CD8-positive, alpha-beta memory T cell (primary cell): ENCODE measurements at regions not wholly inside any gene's neighbourhood (a gene's known extent, or its start where the extent isn't known, plus 50 kb on each side); places are given as distances from the start of the nearest gene placed in this dataset.

Source experiments
- CTCF ChIA-PET: fragments of 350-600 bp; sonication (Branson Sonifier 250); formaldehyde crosslinking; loops from one replicate; lab custom pipeline; 2021; ENCODE audit warnings: antibody characterized with exemption; lab: Charles Lee
- POLR2A ChIA-PET: fragments of 350-600 bp; sonication (Branson Sonifier 250); formaldehyde crosslinking; loops from one replicate; lab custom pipeline; 2021; ENCODE audit warnings: antibody characterized with exemption; lab: Charles Lee
- DNase-seq, 5 donors: peaks; one replicate each; pipeline versions ENCODE4 v3.0.0 to v3.0.0-alpha.2; 2020 to 2022; ENCODE audit warnings: mixed read lengths in 1 of 5
- H3K27ac ChIP-seq: one replicate; pipeline ENCODE4 v1.7.0; 2013; ENCODE audit warnings: low read depth, mild to moderate bottlenecking, low read length, moderate library complexity
- H3K27me3 ChIP-seq: 2 replicates; pipeline ENCODE4 v1.7.0; 2013; ENCODE audit warnings: low read length, mild to moderate bottlenecking; ENCODE audit not compliant: insufficient read depth, poor library complexity, severe bottlenecking
- H3K36me3 ChIP-seq: 2 replicates; pipeline ENCODE4 v1.7.0; 2013; ENCODE audit warnings: mild to moderate bottlenecking, low read length, moderate library complexity; ENCODE audit not compliant: insufficient read depth
- H3K4me1 ChIP-seq: 2 replicates; pipeline ENCODE4 v1.7.0; 2013; ENCODE audit warnings: mild to moderate bottlenecking, low read length, moderate library complexity; ENCODE audit not compliant: insufficient read depth
- H3K4me3 ChIP-seq: 2 replicates; pipeline ENCODE4 v1.7.0; 2013; ENCODE audit warnings: mild to moderate bottlenecking, low read length
- H3K9me3 ChIP-seq: 2 replicates; pipeline ENCODE4 v1.7.0; 2013; ENCODE audit warnings: mild to moderate bottlenecking, low read length
- H3K27ac Mint-ChIP-seq, 8 donors: one replicate each; pipeline ENCODE4 v1.8.0; 2020 to 2021; ENCODE audit warnings: mixed read lengths in 8 of 8, mild to moderate bottlenecking in 6 of 8, inconsistent platforms in 3 of 8, moderate library complexity in 3 of 8
- H3K27me3 Mint-ChIP-seq, 2 donors: one replicate each; pipeline ENCODE4 v1.8.0; 2020 to 2021; ENCODE audit warnings: mixed read lengths in 2 of 2, mild to moderate bottlenecking in 1 of 2, moderate library complexity in 1 of 2
- H3K36me3 Mint-ChIP-seq, 3 donors: one replicate each; pipeline ENCODE4 v1.8.0; 2020 to 2021; ENCODE audit warnings: mixed read lengths in 3 of 3, inconsistent platforms in 1 of 3, mild to moderate bottlenecking in 1 of 3
- H3K4me1 Mint-ChIP-seq, 3 donors: one replicate each; pipeline ENCODE4 v1.8.0; 2020 to 2021; ENCODE audit warnings: mixed read lengths in 3 of 3, inconsistent platforms in 1 of 3, mild to moderate bottlenecking in 1 of 3
- H3K4me3 Mint-ChIP-seq, 7 donors: one replicate each; pipeline ENCODE4 v1.8.0; 2020 to 2021; ENCODE audit warnings: mixed read lengths in 7 of 7, mild to moderate bottlenecking in 6 of 7, moderate library complexity in 4 of 7, inconsistent platforms in 2 of 7
- H3K9me3 Mint-ChIP-seq, 5 donors: one replicate each; pipeline ENCODE4 v1.8.0; 2020 to 2022; ENCODE audit warnings: mixed read lengths in 5 of 5, mild to moderate bottlenecking in 3 of 5, moderate library complexity in 2 of 5, inconsistent platforms in 1 of 5

DNA sequence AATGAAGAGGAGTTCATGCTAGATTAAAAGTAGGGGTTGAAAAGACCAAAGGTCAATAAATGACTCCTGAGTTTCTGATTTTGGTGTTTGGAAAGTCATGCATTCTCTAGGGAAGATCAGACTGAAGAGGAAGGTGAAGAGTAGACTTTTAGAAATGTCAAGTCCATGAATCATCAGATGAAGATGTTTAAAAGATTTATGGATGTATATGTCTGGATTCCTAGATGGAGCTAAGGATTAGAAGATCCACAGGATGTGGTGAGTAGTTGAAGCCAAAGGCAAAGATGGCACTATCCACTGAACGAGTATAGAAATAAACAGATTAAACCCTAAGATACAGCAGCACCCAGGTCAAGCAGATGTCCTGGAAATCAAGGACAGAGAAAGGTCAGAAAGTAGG lies 298.5 kb downstream of the GPAM start:
- no peak for DNase-seq
- Mint-ChIP-seq H3K9me3 (peaks cover 2 to 12% (median 8%) of the 10 kb centered on the region in 5 donors), H3K36me3 (no peaks in the 10 kb centered on the region), H3K4me3 (no peak overlapping the region), H3K27me3 (no peaks in the 10 kb centered on the region), H3K4me1 (no peaks in the 10 kb centered on the region), H3K27ac (no peak overlapping the region)
- H3K27ac ChIP-seq: no peak overlapping the region
- H3K27me3 ChIP-seq: no peaks in the 10 kb centered on the region
- H3K4me3 ChIP-seq: no peak overlapping the region
- CTCF ChIA-PET: no interaction called here
- no peaks in the 10 kb centered on the region for H3K9me3 ChIP-seq
- H3K36me3 ChIP-seq: no peaks in the 10 kb centered on the region
- POLR2A ChIA-PET: no interaction called here
- no peaks in the 10 kb centered on the region for H3K4me1 ChIP-seq

DNA sequence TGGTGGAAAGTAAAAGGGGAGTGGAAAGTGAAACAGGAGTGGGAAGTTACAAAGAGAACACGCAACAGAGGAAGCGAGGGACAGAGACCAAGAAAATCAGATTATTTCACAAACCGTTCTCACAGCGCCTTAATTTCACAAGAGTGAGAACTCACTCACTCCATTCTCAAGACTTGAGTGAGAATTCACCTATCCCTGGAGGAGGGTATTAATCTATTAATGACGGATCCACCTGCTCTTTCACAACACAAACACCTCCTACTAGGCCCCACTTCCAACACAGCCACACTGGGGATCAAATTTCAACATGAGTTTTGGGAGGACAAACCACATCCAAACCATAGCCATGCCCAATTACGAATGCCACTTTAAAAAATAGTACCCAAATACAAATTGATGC lies 297.6 kb downstream of the GPAM start:
- ChIA-PET POLR2A (no interaction called here), CTCF (no interaction called here)
- H3K36me3 ChIP-seq: no peaks in the 10 kb centered on the region
- no peaks in the 10 kb centered on the region for H3K27me3 ChIP-seq
- no peaks in the 10 kb centered on the region for H3K9me3 ChIP-seq
- Mint-ChIP-seq H3K27ac (no peak overlapping the region), H3K4me1 (no peaks in the 10 kb centered on the region), H3K4me3 (no peak overlapping the region), H3K36me3 (no peaks in the 10 kb centered on the region), H3K27me3 (no peaks in the 10 kb centered on the region), H3K9me3 (peaks cover 2 to 12% (median 8%) of the 10 kb centered on the region in 5 donors)
- no peak for DNase-seq
- H3K4me1 ChIP-seq: no peaks in the 10 kb centered on the region
- H3K27ac ChIP-seq: no peak overlapping the region
- no peak overlapping the region for H3K4me3 ChIP-seq

DNA sequence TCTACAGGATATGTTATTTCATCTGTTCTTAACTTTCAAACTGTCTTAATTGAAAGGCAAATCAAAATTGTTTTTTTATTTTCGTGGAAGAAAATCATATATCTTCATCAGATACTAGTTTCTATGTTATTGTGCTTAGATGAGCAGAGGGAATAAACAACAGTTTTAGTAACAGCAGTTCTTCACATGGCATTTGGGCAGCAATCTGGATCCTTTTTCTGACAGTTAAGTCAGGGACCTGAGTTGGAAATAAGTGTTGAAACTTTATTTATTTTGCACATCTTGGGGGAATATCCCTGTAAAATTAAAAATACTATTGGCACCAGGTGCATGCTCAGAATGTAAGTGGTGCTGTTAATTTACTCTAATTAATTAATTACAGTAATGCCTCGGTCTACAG lies 296.3 kb downstream of the GPAM start:
- DNase-seq: no peak
- ChIA-PET POLR2A (no interaction called here), CTCF (no interaction called here)
- H3K36me3 Mint-ChIP-seq: no peaks in the 10 kb centered on the region
- H3K4me3 ChIP-seq: no peak overlapping the region
- no peaks in the 10 kb centered on the region for H3K4me1 ChIP-seq
- H3K4me1 Mint-ChIP-seq: no peaks in the 10 kb centered on the region
- no peak overlapping the region for H3K27ac Mint-ChIP-seq
- no peaks in the 10 kb centered on the region for H3K27me3 ChIP-seq
- no peaks in the 10 kb centered on the region for H3K36me3 ChIP-seq
- peaks cover 2 to 12% (median 8%) of the 10 kb centered on the region in 5 donors for H3K9me3 Mint-ChIP-seq
- H3K27me3 Mint-ChIP-seq: no peaks in the 10 kb centered on the region
- H3K27ac ChIP-seq: no peak overlapping the region
- no peaks in the 10 kb centered on the region for H3K9me3 ChIP-seq
- no peak overlapping the region for H3K4me3 Mint-ChIP-seq

DNA sequence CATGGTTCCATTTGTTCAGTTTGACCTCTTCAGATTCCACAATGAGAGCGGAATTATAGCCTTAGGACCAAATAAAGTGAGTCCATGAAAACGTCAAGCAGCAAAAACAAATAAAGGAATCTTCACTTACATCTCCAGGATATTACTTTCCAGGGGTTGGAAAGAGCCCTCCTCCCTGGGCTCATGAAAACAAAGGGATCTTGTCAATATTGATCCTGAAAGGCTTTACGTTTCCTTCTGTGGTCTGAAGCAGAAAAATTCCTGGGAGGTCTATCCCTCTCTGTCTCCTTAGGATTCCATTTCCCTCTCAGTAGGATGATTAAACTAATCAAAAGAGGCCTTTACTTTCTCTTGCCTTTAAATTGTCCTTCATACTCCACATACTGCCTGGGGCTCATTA lies 293.5 kb downstream of the GPAM start:
- no peaks in the 10 kb centered on the region for H3K4me1 ChIP-seq
- CTCF ChIA-PET: no interaction called here
- DNase-seq: no peak
- H3K9me3 ChIP-seq: no peaks in the 10 kb centered on the region
- POLR2A ChIA-PET: no interaction called here
- Mint-ChIP-seq H3K36me3 (no peaks in the 10 kb centered on the region), H3K4me3 (no peak overlapping the region), H3K27me3 (no peaks in the 10 kb centered on the region), H3K27ac (no peak overlapping the region), H3K4me1 (no peaks in the 10 kb centered on the region), H3K9me3 (peaks cover 2 to 9% (median 4%) of the 10 kb centered on the region in 5 donors)
- H3K27me3 ChIP-seq: no peaks in the 10 kb centered on the region
- H3K36me3 ChIP-seq: no peaks in the 10 kb centered on the region
- no peak overlapping the region for H3K4me3 ChIP-seq
- no peak overlapping the region for H3K27ac ChIP-seq

DNA sequence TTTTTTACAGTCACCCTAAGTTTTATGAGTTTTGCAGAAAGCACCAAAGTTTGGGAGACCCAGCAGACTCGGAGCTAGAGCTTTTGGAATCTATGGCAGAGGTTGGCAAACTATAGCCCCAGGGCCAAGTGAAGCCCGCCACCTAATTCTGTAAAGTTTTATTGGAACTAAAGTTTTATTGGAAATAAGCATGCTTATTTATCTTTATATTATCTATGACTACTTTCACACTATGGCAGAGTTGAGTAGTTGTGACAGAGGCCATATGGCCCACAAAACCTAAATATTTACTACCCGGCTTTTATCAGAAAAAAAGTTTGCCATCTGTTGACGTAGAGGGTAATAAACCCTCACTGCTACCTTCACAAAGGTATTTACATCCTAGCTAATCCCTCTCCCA lies 267.6 kb downstream of the GPAM start:
- DNase-seq: no peak
- CTCF ChIA-PET: no interaction called here
- Histone ChIP-seq H3K27ac (no peak overlapping the region), H3K27me3 (no peaks in the 10 kb centered on the region), H3K36me3 (no peaks in the 10 kb centered on the region), H3K4me1 (no peaks in the 10 kb centered on the region), H3K4me3 (no peak overlapping the region), H3K9me3 (no peaks in the 10 kb centered on the region)
- peaks cover 0 to 1% of the 10 kb centered on the region in 2 donors for H3K27me3 Mint-ChIP-seq
- H3K4me3 Mint-ChIP-seq: no peak overlapping the region
- no peaks in the 10 kb centered on the region for H3K36me3 Mint-ChIP-seq
- peaks cover 0 to 4% (median 0%) of the 10 kb centered on the region in 5 donors for H3K9me3 Mint-ChIP-seq
- no peak overlapping the region for H3K27ac Mint-ChIP-seq
- POLR2A ChIA-PET: no interaction called here
- no peaks in the 10 kb centered on the region for H3K4me1 Mint-ChIP-seq

DNA sequence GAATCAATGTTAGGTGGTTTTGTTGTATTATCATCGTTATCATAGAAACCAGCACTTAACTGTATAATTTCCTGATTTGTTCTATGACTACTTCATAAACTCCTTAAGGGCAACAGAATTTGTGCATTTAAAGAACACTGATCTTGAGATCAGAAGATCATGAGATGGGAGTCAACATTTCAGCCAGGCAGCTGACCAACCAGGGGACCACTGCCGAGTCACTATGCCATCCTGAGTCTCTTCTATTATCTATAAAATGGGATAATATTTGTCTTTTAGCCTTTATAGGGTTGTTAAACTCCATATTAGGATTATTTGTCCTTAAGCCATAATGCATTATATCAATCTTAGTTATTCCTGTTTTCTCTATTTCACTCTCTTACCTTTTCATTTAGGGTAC lies 261.7 kb downstream of the GPAM start:
- ChIA-PET CTCF (no interaction called here), POLR2A (no interaction called here)
- Mint-ChIP-seq H3K27ac (no peak overlapping the region), H3K9me3 (peaks cover 0 to 2% (median 0%) of the 10 kb centered on the region in 5 donors), H3K27me3 (no peaks in the 10 kb centered on the region), H3K36me3 (no peaks in the 10 kb centered on the region), H3K4me1 (no peaks in the 10 kb centered on the region), H3K4me3 (no peak overlapping the region)
- Histone ChIP-seq H3K36me3 (no peaks in the 10 kb centered on the region), H3K4me1 (no peaks in the 10 kb centered on the region), H3K27ac (no peak overlapping the region), H3K9me3 (no peaks in the 10 kb centered on the region), H3K4me3 (no peak overlapping the region), H3K27me3 (no peaks in the 10 kb centered on the region)
- no peak for DNase-seq

DNA sequence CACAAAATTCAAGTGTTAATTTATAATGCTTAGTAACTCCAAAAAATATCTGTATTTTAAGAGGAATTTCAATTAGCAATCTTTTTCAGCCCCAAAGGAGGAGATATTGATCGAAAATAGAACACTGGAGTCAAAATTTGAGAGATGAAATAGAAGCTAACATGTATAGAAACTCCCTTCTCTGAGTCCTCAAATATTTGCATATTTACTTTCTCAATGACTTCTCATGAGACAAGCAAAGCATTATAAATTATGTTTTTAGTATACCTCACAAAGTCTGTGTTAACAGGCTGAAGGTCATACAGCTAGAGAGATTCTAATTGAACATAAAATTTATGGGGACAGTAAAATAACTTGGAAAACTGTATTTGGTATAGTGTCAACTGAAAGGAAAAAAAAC lies 260.5 kb downstream of the GPAM start:
- no peaks in the 10 kb centered on the region for H3K36me3 ChIP-seq
- POLR2A ChIA-PET: no interaction called here
- H3K4me1 ChIP-seq: no peaks in the 10 kb centered on the region
- no peaks in the 10 kb centered on the region for H3K4me1 Mint-ChIP-seq
- no peaks in the 10 kb centered on the region for H3K27me3 Mint-ChIP-seq
- no peak overlapping the region for H3K4me3 Mint-ChIP-seq
- no peak for DNase-seq
- CTCF ChIA-PET: no interaction called here
- H3K9me3 Mint-ChIP-seq: peaks cover 0 to 2% (median 0%) of the 10 kb centered on the region in 5 donors
- H3K27me3 ChIP-seq: no peaks in the 10 kb centered on the region
- H3K27ac ChIP-seq: no peak overlapping the region
- H3K36me3 Mint-ChIP-seq: no peaks in the 10 kb centered on the region
- H3K27ac Mint-ChIP-seq: no peak overlapping the region
- no peak overlapping the region for H3K4me3 ChIP-seq
- H3K9me3 ChIP-seq: no peaks in the 10 kb centered on the region

DNA sequence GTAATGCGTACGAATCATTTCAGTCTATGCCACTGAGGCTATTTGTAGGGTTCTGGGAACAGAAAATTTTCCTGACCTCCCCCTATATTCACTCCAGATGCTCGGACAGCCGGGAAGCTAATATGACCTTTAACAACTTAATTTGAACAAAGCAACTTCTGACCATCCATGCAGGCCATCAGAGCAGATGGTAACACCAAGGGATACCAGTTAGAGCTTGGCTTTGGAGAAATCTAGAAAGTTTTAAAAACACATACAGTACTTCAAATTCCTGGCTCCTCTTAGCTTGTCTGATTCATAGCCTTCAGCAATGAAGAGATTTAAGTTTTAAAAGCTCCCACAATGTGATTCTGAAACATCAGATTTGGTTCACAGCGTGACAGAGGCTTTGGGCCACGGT lies 257.3 kb downstream of the GPAM start:
- Histone ChIP-seq H3K36me3 (no peaks in the 10 kb centered on the region), H3K4me1 (no peaks in the 10 kb centered on the region), H3K9me3 (no peaks in the 10 kb centered on the region), H3K4me3 (no peak overlapping the region), H3K27me3 (no peaks in the 10 kb centered on the region), H3K27ac (no peak overlapping the region)
- H3K4me3 Mint-ChIP-seq: no peak overlapping the region
- ChIA-PET CTCF (no interaction called here), POLR2A (no interaction called here)
- peaks cover 0 to 2% (median 0%) of the 10 kb centered on the region in 5 donors for H3K9me3 Mint-ChIP-seq
- no peak for DNase-seq
- H3K36me3 Mint-ChIP-seq: no peaks in the 10 kb centered on the region
- no peaks in the 10 kb centered on the region for H3K4me1 Mint-ChIP-seq
- H3K27me3 Mint-ChIP-seq: no peaks in the 10 kb centered on the region
- no peak overlapping the region for H3K27ac Mint-ChIP-seq

DNA sequence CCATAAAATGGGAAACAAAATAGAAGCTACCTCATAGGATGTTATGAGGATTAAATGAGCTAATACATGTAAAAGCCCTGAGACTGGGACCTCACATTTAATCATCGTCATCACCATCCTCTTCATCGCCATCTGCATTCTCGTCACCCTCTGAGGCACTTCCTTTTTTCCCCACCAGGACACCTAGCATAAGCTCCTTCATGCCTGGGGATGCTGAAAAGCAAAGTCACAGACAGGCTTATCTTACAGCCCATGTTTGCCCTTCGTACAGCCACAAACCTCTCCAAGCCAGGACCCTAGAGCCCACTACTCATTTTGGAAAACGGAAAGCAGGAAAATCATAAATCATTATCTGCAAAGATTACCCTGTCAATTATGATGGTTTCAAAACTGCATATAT lies 249.6 kb downstream of the GPAM start:
- H3K27me3 Mint-ChIP-seq: no peaks in the 10 kb centered on the region
- no peaks in the 10 kb centered on the region for H3K4me1 Mint-ChIP-seq
- H3K27me3 ChIP-seq: no peaks in the 10 kb centered on the region
- no peaks in the 10 kb centered on the region for H3K4me1 ChIP-seq
- DNase-seq: no peak
- CTCF ChIA-PET: no interaction called here
- POLR2A ChIA-PET: no interaction called here
- H3K4me3 Mint-ChIP-seq: no peak overlapping the region
- no peak overlapping the region for H3K27ac ChIP-seq
- H3K9me3 ChIP-seq: no peaks in the 10 kb centered on the region
- H3K9me3 Mint-ChIP-seq: no peaks in the 10 kb centered on the region
- peak overlapping the region in 1 of 8 donors; percentile 30 for H3K27ac Mint-ChIP-seq
- no peaks in the 10 kb centered on the region for H3K36me3 ChIP-seq
- no peaks in the 10 kb centered on the region for H3K36me3 Mint-ChIP-seq
- H3K4me3 ChIP-seq: no peak overlapping the region
